IMR-90 (cell line): ENCODE measurements at regions not wholly inside any gene's neighbourhood (a gene's known extent, or its start where the extent isn't known, plus 50 kb on each side); places are given as distances from the start of the nearest gene placed in this dataset.

Experiments used
- ATAC-seq: fragments of 200-7000 bp; cut with Tn5 transposase; 2 replicates; pipeline ENCODE4 v1.9.1; 2020; ENCODE audit warnings: low read depth, mild to moderate bottlenecking, moderate library complexity
- BruUV-seq: library from RNA; stranded (reverse); fragments of 400-500 nt; replicated peaks from 2 replicates; lab custom pipeline; 2021; lab: Mats Ljungman, UMichigan
- CTCF ChIA-PET: fragments of 300-600 bp; formaldehyde crosslinking; extraction: SDS; loops from one replicate; lab custom pipeline; 2021; ENCODE audit warnings: antibody characterized with exemption; lab: Yijun Ruan, JAX
- POLR2A ChIA-PET: fragments of 300-600 bp; sonication (Branson Sonifier 250); formaldehyde crosslinking; loops from one replicate; lab custom pipeline; 2022; ENCODE audit warnings: antibody characterized with exemption; ENCODE audit not compliant: unreplicated experiment; lab: Charles Lee
- DNase-seq: peaks from one replicate; pipeline ENCODE4 v3.0.0; 2013
- H2AFZ ChIP-seq: replicated peaks from 2 replicates; pipeline ENCODE3; 2013; ENCODE audit warnings: low read length, mild to moderate bottlenecking; ENCODE audit not compliant: poor library complexity
- H2AK5ac ChIP-seq: 2 replicates; pipeline ENCODE4 v1.6.1; 2013; ENCODE audit warnings: low read depth, low read length, inconsistent platforms
- H2AK9ac ChIP-seq: replicated peaks from 2 replicates; pipeline ENCODE3; 2013; ENCODE audit warnings: mild to moderate bottlenecking, low read depth, low read length, moderate library complexity; ENCODE audit not compliant: poor library complexity
- H2BK120ac ChIP-seq: 2 replicates; pipeline ENCODE4 v1.6.1; 2013; ENCODE audit warnings: low read depth, low read length, inconsistent platforms
- H2BK15ac ChIP-seq: 3 replicates; pipeline ENCODE4 v1.6.1; 2013; ENCODE audit warnings: low read depth, low read length, inconsistent platforms
- H2BK20ac ChIP-seq: 2 replicates; pipeline ENCODE4 v1.6.1; 2013; ENCODE audit warnings: low read depth, mild to moderate bottlenecking, inconsistent platforms, low read length, moderate library complexity
- H2BK5ac ChIP-seq: 2 replicates; pipeline ENCODE4 v1.6.1; 2013; ENCODE audit warnings: mild to moderate bottlenecking, low read depth, low read length, inconsistent platforms; ENCODE audit not compliant: poor library complexity, severe bottlenecking
- H3K14ac ChIP-seq: replicated peaks from 2 replicates; pipeline ENCODE4 v1.6.1; 2013; ENCODE audit warnings: low read depth, low read length, inconsistent platforms
- H3K18ac ChIP-seq: 2 replicates; pipeline ENCODE4 v1.6.1; 2013; ENCODE audit warnings: low read depth, low read length, control low read depth
- H3K23ac ChIP-seq: 2 replicates; pipeline ENCODE4 v1.6.1; 2013; ENCODE audit warnings: low read depth, low read length, inconsistent platforms
- H3K27ac ChIP-seq: 2 replicates; pipeline ENCODE4 v1.5.1; 2013; ENCODE audit warnings: mild to moderate bottlenecking, control low read depth, low read length; ENCODE audit not compliant: insufficient read depth
- H3K27me3 ChIP-seq: 2 replicates; pipeline ENCODE4 v1.6.1; 2013; ENCODE audit warnings: low read length; ENCODE audit not compliant: control insufficient read depth, insufficient read depth
- H3K36me3 ChIP-seq: 2 replicates; pipeline ENCODE4 v1.6.1; 2013; ENCODE audit warnings: low read length, mixed read lengths; ENCODE audit not compliant: control insufficient read depth, insufficient read depth
- H3K4ac ChIP-seq: 2 replicates; pipeline ENCODE4 v1.6.1; 2013; ENCODE audit warnings: low read depth, low read length, inconsistent platforms
- H3K4me1 ChIP-seq: 2 replicates; pipeline ENCODE4 v1.6.1; 2013; ENCODE audit warnings: low read length, mixed read lengths; ENCODE audit not compliant: control insufficient read depth, insufficient read depth
- H3K4me2 ChIP-seq: 2 replicates; pipeline ENCODE4 v1.6.1; 2013; ENCODE audit warnings: low read depth, mild to moderate bottlenecking, control low read depth, low read length, moderate library complexity
- H3K4me3 ChIP-seq: 2 replicates; pipeline ENCODE4 v1.5.1; 2013; ENCODE audit warnings: low read depth, mild to moderate bottlenecking, control low read depth, low read length, moderate library complexity; ENCODE audit not compliant: insufficient read depth
- H3K56ac ChIP-seq: 2 replicates; pipeline ENCODE4 v1.6.1; 2013; ENCODE audit warnings: low read length, inconsistent platforms; ENCODE audit not compliant: insufficient read depth; ENCODE audit errors: extremely low read depth
- H3K79me1 ChIP-seq, 2 experiments: 2 replicates each; pipeline ENCODE4 v1.6.1; 2013; ENCODE audit warnings: low read length in 2 of 2, inconsistent platforms in 1 of 2, low read depth in 1 of 2
- H3K9ac ChIP-seq: 2 replicates; pipeline ENCODE4 v1.6.1; 2013; ENCODE audit warnings: low read depth, low read length, control low read depth
- H3K9me1 ChIP-seq: 2 replicates; pipeline ENCODE4 v1.6.1; 2013; ENCODE audit warnings: low read length, inconsistent platforms; ENCODE audit not compliant: insufficient read depth
- H3K9me3 ChIP-seq: 2 replicates; pipeline ENCODE4 v1.6.1; 2013; ENCODE audit warnings: low read length; ENCODE audit not compliant: control insufficient read depth, insufficient read depth
- H4K20me1 ChIP-seq: 2 replicates; pipeline ENCODE4 v1.6.1; 2013; ENCODE audit warnings: low read length, inconsistent platforms; ENCODE audit not compliant: insufficient read depth
- H4K5ac ChIP-seq: 2 replicates; pipeline ENCODE4 v1.6.1; 2013; ENCODE audit warnings: mild to moderate bottlenecking, low read depth, low read length, control low read depth
- H4K8ac ChIP-seq, 2 experiments: 2 replicates each; pipeline ENCODE4 v1.6.1; 2013; ENCODE audit warnings: low read depth in 2 of 2, low read length in 2 of 2, control low read depth in 1 of 2, inconsistent platforms in 1 of 2
- H4K91ac ChIP-seq: 2 replicates; pipeline ENCODE4 v1.6.1; 2013; ENCODE audit warnings: low read depth, low read length, inconsistent platforms; ENCODE audit not compliant: insufficient read depth
- ELK1 ChIP-seq: fragments of 150-350 bp; IDR thresholded peaks from 2 replicates; pipeline ENCODE4 v1.6.1; 2016; ENCODE audit warnings: low read depth, mild to moderate bottlenecking, low read length, moderate library complexity, borderline replicate concordance
- RCOR1 ChIP-seq: IDR thresholded peaks from 2 replicates; pipeline ENCODE4 v1.6.1; 2012; ENCODE audit warnings: mild to moderate bottlenecking, low read length, improper control_type of control experiment; ENCODE audit not compliant: insufficient replicate concordance
- WGBS, 2 experiments: methylation state at CpG; one replicate each; pipeline versions ENCODE4 v1.1.5 to v1.1.7; 2013; ENCODE audit warnings: missing lambda C conversion rate in 2 of 2; ENCODE audit not compliant: insufficient read length in 1 of 2; ENCODE audit errors: extremely low coverage in 2 of 2; 5-methylcytosine and 5-hydroxymethylcytosine counted together
- dilution Hi-C: fragments of 300-500 bp; cut with HindIII; formaldehyde crosslinking; loops from one replicate; pipeline ENCODE4 v1.14.3; 2018; ENCODE audit warnings: low sequenced_read_pairs; ENCODE audit not compliant: unreplicated experiment
- in situ Hi-C: fragments of 300-500 bp; cut with MboI; formaldehyde crosslinking; loops from 3 replicates; pipeline ENCODE4 v1.14.3; 2019; ENCODE audit warnings: low sequenced_read_pairs, inconsistent platforms, mixed read lengths
- intact Hi-C: fragments of 100-400 bp; cut with micrococcal nuclease; formaldehyde crosslinking; loops from 2 replicates; pipeline ENCODE4 v1.10.0; 2022

GRCh38 chr4:167623241-167623572 is 388.9 kb upstream of the SPOCK3 start (continued):
- no peak for TF ChIP-seq ELK1

GRCh38 chr4:167629272-167629671 is 395.0 kb upstream of the SPOCK3 start:
- Histone ChIP-seq H3K4me3 (no peak overlapping the region), H3K23ac (no peak overlapping the region), H4K20me1 (no peaks in the 10 kb centered on the region), H2AK9ac (no peak overlapping the region), H3K27ac (no peak overlapping the region), H4K5ac (no peak overlapping the region), H3K18ac (no peak overlapping the region), H4K8ac (no peak overlapping the region), H3K9me3 (no peaks in the 10 kb centered on the region), H3K79me1 (no peaks in the 10 kb centered on the region), H3K36me3 (no peaks in the 10 kb centered on the region), H2BK20ac (no peak overlapping the region), H2AK5ac (no peak overlapping the region), H3K56ac (no peak overlapping the region), H3K4me2 (no peak overlapping the region), H3K27me3 (no peaks in the 10 kb centered on the region), H3K9ac (no peak overlapping the region), H2BK120ac (no peak overlapping the region), H3K4ac (no peak overlapping the region), H3K14ac (no peak overlapping the region), H2BK15ac (no peak overlapping the region), H3K9me1 (no peaks in the 10 kb centered on the region), H3K4me1 (no peaks in the 10 kb centered on the region), H2AFZ (no peak overlapping the region), H2BK5ac (no peak overlapping the region), H4K91ac (no peak overlapping the region)
- in situ Hi-C loops = no loop called here
- intact Hi-C loops = loop anchor here (10.0 kb wide), 1 partner anchor 526 kb away; no protein-coding TSS in a partner anchor
- POLR2A ChIA-PET = no interaction called here
- dilution Hi-C loops = no loop called here
- WGBS, 2 experiments = no CpG with 5 or more reads among the region's 2 CpGs
- DNase-seq = no peak
- no peak for TF ChIP-seq RCOR1
- CTCF ChIA-PET = no interaction called here
- ATAC-seq = no peak
- BruUV-seq = no TSS peak
